HG02678 (cell line): ENCODE measurements at regions not wholly inside any gene's neighbourhood (a gene's known extent, or its start where the extent isn't known, plus 50 kb on each side); places are given as distances from the start of the nearest gene placed in this dataset.

ENCODE experiments used
- ATAC-seq: cut with Tn5 transposase; IDR thresholded peaks from one replicate; pipeline ENCODE4 v1.9.1; 2021; ENCODE audit warnings: mild to moderate bottlenecking, moderate library complexity; ENCODE audit not compliant: unreplicated experiment

DNA sequence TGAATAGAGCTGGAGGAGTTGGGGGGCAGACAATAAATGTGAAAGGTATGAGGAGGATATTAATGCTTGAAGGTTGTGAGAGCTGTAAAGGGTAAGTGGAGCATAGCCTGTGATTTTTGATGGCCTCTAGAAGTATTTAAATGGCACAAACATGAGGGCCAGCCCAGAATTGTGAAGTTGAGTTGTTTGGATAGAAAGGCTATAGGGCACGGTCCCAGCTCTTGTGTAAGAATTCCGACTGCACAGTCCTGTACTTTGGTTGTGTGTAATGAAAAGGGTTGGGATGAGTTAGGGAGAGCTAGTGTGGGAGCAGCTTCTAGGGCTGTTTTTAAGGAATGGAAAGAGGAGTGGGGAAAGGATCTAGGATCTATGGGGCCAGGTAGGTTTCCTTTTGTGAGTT lies 665.5 kb downstream of the USP25 start:
- no peak for ATAC-seq

DNA sequence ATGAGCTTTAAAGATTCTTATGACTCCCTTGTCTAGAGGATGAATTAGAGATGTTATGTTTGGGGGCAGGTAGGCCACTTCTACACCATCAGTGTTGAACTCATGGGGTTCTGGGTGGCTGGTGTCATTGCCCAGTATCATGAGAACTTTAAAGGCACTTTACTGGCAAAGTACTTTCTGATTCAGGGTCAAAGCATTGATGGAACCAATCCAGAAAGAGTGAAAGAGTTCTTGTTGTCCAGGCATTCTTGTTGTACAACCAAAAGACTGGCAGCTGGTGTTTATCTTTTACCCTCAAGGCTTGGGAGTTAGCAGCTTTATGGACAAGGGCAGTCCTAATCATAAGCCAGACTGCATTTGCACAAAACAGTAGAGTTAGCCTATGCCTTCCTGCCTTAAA lies 673.0 kb downstream of the USP25 start:
- no peak for ATAC-seq

DNA sequence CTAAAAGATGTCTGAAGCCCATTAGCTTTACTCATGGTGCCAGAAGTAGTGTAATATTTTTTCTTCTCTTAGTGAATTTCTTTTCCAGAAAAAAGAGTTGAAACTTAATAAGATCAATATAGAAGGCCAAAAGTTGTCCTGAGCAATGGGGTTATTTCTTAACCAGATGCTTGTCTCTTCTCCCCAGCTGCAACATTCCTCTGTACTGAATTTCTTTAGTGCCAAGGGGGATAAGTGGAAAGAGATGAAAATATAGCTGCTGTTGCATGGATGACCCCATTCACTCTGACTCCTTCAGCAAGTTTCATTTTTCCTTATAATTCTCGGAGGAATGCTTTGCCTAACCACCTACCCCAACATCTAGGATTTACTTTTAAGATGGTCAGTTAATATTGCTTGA lies 675.0 kb downstream of the USP25 start:
- ATAC-seq: no peak

DNA sequence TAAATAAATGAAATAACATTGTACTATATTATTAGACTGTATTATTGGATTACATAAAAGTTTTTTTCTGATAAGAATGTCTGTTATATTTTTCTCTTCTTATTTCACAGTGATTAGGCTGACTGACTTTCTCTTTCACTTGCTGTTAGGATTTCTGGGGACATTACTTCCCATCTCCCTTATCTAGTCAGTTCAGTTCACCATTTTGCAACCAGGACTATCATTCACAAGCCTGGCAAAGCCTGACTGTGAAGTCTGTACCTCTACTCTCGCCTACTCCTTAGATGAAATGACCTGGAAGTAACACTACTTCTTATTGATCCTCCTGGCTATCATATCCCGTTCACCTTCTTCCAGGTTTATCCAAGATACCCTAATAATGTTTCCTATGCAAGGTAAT lies 676.6 kb downstream of the USP25 start:
- no peak for ATAC-seq

DNA sequence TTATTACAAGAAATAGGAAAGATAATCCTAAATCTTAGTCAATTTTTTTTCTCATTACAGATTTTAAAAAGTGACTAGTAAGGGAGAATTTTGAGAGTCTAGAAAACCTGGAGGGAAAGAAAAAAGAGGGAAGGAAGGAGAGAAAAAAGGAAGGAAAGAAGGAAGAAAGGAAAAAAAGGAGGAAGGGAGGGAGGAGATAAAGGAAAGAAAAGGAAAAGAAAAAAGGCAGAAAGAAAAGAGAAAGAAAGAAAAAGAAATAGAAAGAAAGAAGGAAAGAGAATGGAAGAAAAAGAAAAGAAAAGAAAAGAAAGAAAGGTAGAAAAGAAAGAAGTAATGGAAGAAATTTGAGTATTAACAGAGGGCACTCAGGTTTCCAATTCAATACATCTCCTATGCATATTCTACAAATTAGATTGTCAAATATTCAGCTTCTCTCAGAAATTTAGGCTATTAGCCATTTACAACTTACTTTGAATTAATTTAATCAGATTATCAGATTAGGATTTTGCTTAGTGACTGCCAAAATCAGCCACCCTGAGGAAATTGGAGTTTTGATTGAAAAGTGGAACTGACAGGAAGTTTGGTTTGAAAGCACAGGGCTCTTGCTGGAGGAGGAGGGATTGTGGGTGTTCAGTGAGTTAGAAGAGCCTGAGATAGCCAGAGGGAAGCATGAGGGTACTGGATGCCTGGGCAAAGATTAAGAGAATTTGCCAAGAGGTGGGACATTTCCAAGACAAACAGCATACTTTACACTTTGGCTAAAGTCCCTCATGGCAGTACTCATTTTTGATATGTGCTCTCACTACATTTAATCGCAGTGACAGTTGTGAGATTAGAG lies 677.8 kb downstream of the USP25 start:
- ATAC-seq: no peak

DNA sequence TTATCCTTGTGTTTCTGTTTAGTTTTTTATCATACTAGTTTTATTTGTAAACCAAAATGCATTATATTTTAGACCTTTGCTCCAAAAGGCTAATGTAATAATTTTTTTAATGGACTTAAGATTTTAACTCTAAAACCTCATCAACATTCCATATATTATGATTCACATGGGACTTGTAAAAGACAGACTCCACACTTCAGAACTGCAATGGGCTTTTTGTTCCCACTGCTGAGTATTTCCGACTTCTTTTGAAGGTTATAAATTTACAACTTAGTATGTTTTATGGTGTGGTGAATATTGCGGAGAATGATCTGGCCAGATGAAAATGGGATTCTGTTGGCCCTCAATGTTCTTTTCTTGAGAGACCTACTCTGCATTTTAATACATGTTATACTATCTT lies 678.5 kb downstream of the USP25 start:
- no peak for ATAC-seq

DNA sequence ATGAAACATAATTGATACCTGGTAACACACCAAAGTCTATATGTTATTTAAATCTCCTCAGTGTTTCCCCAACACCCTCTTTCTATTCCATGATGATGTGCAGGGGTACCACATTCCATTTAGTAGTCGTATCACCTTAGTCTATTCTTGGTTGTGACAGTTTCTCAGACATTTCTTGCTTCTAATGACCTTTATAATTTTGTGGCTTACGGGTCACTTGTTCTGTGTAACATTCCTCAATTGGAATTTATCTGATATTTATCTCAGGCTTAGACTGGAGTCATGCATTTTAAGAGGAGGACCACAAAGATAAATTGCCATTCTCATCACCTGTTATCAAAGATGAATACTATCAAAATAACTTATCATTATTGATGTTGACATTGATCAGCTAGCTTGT lies 679.6 kb downstream of the USP25 start:
- ATAC-seq: no peak

DNA sequence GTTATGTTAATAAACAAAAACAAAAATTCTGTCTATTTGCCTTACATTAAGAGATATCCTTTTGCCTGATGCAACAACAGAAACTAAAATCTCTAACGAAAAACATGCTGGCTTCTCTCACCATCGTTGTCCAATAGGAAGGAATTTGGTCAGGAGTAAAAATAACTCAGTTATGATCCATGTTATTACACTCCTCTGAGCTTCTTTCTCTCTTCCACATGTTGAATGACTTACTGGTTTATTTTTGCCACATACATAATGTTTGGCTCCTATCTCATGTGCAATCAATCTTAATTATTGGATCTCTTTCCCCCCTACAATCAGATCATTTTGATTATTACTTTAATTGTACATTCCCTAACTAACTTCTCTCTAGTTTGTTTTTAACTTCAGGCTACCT lies 688.4 kb downstream of the USP25 start:
- ATAC-seq: no peak

DNA sequence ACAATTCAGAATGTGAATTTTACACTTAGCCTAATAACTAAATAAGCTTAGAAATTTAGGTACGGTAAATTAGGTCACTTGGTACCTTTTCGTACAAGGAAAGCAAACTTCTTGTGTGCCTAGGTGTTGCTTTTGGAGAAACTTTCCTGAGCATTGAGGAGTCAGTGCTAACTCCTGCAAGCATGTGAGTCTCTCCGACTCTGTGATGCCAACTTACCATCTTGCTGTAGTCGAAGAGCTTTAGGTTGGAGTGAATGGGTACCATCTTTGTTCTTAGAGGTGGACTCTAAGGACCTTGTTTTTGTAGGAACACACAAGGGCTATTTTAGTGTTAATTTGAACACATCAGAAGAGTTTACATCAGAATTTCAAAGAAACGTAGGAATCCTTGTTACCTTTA lies 688.9 kb downstream of the USP25 start:
- no peak for ATAC-seq

DNA sequence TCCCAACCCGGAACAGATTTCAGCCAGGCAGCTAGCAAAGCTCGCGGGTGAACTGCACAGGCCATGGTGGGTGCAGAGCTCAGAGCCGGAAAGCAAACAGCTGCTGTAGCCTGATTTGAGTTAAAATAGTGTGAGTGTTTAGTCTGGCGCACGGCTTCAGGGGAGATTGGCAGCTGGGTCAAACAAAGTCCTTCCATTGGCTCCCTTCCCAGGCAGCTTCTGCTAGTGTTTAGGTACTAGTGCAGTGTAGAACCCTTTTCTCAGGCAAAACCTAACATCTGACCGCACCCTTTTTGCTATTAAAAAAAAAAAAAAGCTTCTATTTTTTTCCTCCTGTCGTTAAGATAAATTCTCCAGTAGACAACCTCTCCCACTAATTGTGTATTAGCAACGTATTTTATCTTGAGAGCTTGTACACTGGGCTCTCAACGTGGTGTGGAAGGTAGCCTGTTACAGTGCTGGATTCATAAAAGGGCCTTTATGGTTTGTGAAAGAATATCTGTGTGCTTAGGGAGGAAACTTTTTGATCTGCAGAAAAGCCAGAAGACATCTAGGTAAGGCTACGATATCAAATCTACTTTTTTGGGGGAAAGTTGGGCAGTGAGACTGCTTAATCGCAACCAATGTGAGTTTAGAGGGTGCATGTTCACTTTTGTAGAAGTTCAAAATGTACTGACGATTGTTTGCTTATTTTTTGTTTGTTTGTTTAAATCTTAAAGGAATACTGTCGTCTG lies 689.6 kb downstream of the USP25 start:
- no peak for ATAC-seq

DNA sequence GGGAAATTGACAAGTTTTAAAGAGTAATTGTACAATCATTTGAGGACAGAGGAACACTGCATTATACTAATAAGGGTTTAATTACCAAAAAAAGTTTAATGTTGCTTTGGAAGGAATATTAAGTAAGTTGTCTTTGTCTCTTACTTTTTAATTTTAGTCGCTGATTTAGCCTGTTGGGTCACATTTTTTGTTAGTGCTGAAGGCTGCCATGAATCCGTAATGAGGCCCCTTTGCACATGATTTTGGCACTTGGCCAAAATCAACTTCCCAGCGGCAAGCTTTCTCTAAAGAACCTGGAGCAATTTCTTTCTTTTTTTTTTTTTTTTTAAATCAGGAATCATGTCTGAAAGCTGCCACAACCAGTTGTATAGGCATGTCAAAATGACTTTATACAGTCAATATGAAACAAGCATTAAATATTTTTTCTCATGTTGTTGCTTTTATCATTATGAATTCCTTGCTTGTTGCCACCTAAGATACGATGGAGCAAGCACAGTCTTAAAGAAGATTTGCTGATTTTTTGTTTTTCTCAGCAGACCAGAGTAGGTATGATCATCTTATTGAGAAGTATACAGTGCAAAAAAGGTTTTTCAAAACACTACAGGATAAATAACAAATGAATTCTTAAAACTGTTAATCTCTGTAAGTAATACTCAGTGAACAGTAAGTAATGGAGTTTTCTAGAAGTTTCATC lies 690.4 kb downstream of the USP25 start:
- no peak for ATAC-seq

DNA sequence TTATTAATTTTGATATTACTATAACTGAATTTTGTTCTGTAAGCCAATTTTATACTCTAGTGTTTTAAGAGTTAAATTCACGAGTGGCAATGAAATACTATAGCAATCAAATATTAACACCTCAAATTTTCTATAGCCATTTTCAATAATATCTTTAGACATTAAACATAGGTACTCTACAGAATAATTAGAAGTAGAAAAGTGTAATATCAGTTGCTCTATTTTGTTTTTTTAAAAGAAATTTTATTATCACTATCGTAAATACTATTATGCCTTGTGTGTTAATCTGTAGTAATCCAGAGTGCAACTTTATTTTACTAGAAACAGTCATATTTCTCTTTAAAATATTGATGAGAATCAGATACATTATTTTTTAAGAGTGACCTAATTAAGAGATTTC lies 691.2 kb downstream of the USP25 start:
- no peak for ATAC-seq

DNA sequence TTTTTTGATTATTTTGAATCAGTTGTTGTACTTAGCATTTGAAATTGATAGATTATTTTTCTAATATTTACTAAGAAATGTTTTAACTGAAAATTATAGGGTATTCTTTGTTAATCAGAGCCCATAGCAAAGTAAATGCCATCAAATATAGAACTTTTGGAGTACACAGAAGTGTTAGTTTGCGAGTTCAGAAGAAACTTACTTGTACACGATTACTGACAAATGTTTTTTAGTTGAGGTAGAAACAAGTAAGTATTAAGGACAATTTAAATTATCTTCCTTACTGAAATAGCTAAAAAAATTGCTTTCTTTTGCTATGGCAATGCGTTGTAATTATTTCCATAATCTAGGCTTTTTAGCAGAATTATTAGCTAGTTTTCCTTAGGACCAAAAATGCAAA lies 692.2 kb downstream of the USP25 start:
- no peak for ATAC-seq

DNA sequence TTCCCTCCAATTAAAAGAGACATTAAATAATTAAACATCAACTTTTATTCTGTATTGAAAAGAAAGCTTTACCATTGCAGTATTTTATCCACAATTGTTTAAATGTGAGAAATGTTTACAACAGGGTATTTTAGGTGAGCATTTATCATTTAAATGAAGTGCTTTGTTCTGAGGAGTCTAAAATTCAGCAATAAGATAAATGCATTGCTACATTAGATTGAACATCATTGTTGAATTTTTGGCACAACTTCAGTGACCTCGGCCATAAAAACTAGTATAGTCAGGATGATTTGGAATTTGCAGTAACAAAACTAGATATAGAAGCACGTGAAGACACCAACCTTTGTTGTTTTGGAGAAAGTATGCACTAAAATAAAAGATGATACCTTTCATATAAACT lies 692.9 kb downstream of the USP25 start:
- ATAC-seq: no peak

DNA sequence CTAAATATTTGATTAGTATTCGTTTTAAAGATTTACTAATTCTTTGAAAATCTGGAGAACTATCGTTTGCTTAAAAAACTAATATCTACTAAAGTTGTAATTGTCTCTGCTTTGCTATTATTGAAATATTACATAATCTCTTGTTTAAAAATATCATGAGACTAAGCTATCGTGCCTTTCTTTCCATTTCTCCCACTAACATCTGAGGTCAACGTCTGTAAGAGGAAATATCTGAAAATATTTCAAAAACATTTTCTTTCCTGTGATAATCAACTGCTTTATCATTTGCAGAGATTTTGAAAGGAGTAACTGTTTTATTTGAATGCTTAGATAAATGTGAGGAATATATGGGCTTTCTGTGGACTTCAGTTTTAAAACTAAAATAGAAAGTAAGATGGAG lies 694.1 kb downstream of the USP25 start:
- ATAC-seq: no peak

DNA sequence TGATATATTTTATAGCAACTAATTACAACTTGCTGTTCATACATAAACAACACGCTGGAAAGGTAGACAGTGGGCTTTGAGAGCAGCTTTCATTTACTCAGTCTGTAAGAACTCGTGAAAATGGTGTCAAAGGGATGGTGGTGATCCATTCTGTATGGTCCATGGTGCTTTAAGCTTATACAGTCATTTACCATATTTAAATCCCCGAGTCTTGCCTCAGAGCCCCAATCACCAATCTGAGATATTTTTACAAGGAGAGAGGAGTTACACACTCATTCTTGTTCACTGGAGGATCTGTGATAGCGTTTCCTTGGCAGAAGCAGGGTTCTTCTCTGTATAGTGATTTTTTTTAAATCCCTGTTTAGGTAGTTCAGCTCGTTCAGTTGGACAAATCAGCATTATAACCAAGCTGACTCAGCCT lies 694.6 kb downstream of the USP25 start:
- ATAC-seq: no peak

DNA sequence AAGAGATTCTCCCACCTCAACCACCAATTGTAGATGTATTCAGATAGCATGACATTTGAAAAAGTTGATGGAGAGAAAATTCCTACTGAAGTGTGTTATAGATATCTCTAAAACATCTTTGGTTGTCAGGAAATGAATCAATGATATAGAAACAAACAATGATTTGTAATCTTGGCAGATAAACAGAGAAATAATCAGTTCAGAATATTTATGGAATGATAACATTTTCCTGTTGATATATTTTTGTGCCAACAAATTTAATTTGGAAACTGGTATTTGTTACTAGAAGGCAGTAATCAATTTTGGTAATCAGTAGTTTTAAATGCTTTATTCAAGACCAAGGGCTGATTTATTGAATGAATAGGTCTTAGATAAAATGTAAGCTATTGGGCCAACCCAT lies 695.6 kb downstream of the USP25 start:
- no peak for ATAC-seq

DNA sequence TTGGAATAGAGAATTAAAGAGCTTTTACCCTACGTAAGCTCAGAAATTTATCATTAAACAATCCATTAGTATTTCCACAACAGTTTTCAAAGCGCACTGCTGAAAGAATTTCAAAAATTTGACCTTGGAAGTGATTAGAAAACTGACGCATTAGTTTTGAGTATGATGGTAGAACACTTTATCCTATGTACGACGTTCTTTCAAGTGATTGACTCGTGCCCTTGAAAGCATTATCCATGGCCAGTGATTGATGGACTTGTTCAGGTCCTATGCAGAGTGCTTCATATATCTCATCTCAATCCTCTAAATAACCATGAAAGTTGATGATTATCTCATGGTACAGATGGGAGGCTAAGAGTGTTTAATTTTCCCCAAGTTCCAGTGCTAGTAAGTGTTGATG lies 697.2 kb downstream of the USP25 start:
- no peak for ATAC-seq

DNA sequence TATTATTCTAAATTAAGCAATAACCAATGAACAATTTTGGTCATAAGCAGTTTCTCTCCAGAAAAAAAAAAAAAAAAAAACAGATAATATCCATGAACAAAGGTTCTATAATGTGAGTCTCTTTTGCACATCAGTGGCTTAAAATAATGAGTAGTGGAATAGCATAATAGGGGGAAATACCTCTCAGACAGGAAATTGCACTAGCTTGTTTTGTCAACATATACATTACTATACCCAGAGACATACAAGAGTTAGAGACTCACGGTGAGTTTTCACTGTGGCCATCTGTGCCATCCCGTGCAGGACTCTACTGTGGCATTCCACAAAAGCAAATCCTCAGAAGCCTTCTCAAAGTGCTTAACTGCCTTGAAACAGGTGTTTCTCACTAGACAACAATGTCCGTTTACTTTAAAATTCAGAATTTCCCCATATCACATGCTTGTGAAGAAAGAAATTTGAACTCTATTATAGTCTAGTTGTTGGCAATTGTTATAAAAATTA lies 697.9 kb downstream of the USP25 start:
- no peak for ATAC-seq

DNA sequence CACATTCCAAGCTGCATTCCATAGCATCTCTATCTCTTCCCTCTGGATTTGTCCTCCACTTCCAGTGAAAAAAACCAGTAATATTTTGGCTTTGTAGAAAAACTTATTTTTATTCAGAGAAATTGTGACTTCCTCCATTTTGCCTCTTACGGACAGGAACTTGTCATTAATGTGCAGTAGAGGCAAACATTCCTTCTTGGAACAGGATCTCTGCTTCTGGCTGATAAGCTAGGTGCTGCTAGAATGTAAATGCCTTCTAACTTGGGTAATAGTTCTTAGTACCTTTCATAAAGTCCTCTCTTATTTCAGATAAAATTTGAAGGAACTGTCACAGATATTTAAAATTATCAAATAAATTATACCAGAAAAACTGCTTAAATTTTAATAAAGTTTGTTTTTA lies 707.8 kb downstream of the USP25 start:
- ATAC-seq: no peak

DNA sequence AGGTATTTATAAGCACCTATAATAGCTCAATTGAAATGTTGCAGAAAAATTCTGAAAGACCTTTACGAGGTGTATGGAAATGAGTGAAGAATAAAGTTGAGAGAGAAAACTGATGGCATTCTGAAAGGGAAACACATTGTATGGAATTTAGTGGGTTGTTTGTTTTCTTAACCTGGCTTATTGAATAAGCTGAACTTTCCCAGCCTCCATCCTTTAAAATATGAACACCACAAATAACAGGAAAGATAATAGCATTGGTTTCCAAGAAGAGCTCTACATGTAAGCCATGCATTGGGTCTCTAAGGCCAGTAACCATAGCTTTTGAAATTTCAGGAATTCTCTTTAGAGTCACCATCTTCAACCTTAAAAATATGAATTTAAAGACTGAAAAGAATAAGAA lies 709.0 kb downstream of the USP25 start:
- ATAC-seq: no peak

DNA sequence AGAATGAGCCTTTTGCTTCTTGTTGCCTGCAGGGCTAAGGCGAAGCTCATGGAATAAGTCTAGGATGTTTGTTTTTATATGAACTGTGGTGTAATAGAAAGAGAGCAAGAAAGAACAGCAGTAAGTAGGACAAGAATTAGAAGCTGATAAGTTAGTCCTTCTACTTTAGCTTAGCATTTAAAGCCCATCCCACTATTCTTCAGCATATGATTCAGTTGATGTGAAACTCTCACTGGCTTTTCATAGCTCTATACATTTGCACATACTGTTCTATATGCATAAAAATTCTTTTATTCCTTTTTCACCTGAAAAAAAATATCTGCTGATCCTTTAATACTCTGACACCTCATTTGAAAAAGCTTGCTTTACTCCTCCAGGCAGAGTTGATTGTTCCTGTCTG lies 712.0 kb downstream of the USP25 start:
- ATAC-seq: no peak
